ENCODE measurements at regions not wholly inside any gene's neighbourhood (a gene's known extent, or its start where the extent isn't known, plus 50 kb on each side); places are given as distances from the start of the nearest gene placed in this dataset.

DNA sequence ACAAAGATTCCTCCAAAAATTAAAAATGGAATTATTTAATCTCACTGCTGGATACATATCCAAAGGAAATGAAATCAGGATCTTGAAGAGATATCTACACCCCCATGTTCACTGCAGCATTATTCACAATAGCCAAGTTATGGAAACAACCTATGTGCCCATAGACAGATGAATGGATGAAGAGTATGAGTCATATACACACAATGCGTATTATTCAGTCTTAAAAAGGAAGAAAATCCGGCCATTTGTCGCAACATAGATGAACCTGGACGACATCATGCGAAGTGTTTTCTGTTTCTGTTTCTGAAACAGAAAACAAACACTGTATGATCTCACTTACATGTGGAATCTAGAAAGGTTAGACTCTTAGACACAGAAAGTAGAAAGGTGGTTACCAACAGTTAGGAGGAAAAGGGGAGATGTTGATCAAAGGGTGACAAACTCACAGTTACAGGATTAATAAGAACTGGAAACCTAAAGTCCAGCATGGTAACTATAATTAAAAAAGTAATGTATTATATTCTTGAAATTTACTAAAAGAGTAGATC lies 87.8 kb upstream of the ERBB4 start:
- TF ChIP-seq ZFX (IDR thresholded peaks at IDR 0.05) = no peak
- TF ChIP-seq, protein P1, sequence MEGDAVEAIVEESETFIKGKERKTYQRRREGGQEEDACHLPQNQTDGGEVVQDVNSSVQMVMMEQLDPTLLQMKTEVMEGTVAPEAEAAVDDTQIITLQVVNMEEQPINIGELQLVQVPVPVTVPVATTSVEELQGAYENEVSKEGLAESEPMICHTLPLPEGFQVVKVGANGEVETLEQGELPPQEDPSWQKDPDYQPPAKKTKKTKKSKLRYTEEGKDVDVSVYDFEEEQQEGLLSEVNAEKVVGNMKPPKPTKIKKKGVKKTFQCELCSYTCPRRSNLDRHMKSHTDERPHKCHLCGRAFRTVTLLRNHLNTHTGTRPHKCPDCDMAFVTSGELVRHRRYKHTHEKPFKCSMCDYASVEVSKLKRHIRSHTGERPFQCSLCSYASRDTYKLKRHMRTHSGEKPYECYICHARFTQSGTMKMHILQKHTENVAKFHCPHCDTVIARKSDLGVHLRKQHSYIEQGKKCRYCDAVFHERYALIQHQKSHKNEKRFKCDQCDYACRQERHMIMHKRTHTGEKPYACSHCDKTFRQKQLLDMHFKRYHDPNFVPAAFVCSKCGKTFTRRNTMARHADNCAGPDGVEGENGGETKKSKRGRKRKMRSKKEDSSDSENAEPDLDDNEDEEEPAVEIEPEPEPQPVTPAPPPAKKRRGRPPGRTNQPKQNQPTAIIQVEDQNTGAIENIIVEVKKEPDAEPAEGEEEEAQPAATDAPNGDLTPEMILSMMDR (conservative IDR thresholded peaks at IDR 0.05) = no peak

DNA sequence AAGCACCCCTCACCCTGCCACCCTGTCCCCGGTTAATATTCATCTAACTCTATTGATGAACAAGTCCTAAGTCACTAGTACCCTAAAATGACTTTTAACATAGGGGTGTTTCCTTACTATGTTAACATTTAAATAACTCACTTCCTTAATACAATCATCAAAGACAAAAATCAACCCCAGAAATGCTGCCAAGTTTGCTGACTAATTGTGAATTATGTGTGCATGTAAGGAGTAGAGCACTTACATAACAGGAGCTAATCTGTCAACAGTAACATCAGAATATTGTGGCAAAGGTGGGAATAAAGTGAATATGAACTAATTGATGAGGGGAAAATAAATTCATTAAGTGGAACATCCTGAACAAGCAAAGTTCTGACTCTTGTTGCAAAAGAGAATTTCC lies 81.4 kb upstream of the ERBB4 start:
- H3K27ac ChIP-seq = no peak overlapping the region
- TF ChIP-seq, protein P1 (conservative IDR thresholded peaks at IDR 0.05) = no peak
- TF ChIP-seq ZFX (IDR thresholded peaks at IDR 0.05) = no peak

More for the DNA sequence above, 87.8 kb upstream of the ERBB4 start:
- no peak overlapping the region for H3K27ac ChIP-seq

DNA sequence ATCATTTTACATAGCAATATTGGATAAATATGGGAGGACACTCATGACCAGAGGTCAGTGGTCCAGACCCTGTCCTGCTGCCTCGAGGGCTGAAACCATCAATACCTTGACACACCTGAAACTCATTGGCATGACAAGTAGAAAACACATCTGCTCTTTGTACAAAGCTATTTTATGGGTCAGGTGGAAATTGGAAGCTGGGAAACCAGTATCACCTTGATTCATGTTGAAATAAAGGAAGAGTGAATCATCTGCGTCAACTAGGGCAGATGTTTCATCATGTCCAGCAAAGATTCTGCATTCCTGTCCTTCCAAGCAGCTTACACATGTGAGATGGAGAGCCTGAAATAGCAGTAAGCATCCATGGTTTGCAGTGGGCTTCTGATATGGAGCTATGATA lies 80.0 kb upstream of the ERBB4 start:
- TF ChIP-seq ZFX (IDR thresholded peaks at IDR 0.05) = no peak
- TF ChIP-seq, protein P1 (conservative IDR thresholded peaks at IDR 0.05) = no peak
- H3K27ac ChIP-seq = no peak overlapping the region

DNA sequence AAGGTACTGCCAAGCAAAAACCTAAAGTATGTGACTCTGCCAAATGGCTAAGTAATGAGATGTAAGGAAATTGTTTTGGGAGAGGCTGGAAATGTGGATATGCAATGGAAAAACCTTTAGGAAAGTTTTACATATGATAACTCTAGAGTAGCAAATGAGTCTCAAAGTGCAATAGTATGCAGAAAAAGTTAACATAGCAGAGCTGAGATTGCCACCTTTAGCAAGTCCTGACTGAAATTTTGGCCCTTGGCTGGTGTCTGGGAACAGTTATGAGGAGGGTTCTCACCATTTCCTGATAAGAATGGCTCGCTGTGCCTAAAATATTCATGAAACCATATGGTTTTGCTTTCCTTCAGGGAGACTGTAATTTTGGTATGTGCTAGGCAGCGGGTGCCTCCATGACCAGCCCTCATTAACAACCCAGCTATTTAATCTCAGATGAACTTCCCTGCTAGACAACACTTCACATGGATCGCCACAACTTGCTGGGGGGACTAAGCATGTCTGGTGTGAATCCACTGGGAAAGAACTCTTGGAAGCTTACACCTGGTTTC lies 72.3 kb upstream of the ERBB4 start:
- no peak for TF ChIP-seq ZFX (IDR thresholded peaks at IDR 0.05)
- TF ChIP-seq, protein P1 (conservative IDR thresholded peaks at IDR 0.05) = no peak
- H3K27ac ChIP-seq = no peak overlapping the region

DNA sequence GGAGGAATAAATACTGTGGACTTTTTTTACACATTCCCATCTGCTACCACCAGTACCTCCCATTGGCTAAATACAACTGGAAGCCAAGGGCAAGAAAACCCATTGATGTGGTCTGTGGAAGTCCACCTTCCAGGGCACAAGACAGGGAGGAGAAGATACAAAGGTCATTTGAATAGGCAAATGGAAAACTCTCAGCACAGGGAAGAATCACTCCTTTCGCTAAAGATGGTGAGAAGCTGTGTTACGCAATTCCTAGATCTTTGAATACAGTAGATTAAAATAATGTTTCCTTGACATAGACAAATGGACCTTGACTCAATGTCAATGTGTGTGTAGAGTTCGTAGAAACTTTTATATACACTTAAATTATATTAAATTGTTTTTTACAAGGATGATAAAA lies 70.9 kb upstream of the ERBB4 start:
- no peak overlapping the region for H3K27ac ChIP-seq
- TF ChIP-seq, protein P1 (conservative IDR thresholded peaks at IDR 0.05) = no peak
- TF ChIP-seq ZFX (IDR thresholded peaks at IDR 0.05) = no peak

DNA sequence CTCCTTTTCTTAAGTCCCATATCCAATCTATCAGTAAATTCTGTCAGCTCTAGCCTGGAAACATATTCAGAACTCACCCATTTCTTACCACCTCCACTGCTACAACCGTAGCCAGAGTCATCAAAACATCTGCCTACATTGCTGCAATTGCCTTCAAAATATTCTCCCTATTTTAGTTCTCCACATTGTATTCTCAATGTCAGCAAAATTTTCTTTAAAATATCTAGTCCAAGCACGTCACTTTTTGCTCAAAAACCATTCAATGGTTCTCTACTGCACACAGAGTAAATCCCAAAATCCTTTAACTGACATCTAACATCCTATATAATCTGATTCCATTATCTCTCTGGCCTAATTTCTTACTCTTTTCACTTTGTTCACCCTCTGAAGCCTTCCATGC lies 68.5 kb upstream of the ERBB4 start:
- TF ChIP-seq ZFX (IDR thresholded peaks at IDR 0.05) = no peak
- TF ChIP-seq, protein P1 (conservative IDR thresholded peaks at IDR 0.05) = no peak

DNA sequence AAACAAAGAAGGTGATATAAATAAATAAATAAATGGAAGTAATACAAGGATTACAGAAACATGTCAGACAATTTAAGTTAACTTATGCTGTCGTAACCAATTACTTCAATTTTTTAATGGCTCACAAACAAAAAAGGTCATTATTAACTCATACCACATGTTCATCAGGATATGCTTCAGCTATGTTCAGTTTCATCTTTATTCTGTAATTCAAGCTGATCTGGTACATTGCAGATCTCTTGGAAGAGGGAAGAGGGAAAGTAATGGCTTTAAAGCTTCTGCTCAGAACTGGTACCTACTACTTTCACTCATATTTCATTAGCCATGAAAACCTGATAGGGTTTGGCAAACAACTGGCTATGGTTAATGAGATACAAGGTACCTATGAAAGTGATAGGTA lies 67.6 kb upstream of the ERBB4 start:
- no peak for TF ChIP-seq ZFX (IDR thresholded peaks at IDR 0.05)
- TF ChIP-seq, protein P1 (conservative IDR thresholded peaks at IDR 0.05) = no peak
- no peak overlapping the region for H3K27ac ChIP-seq

More for the DNA sequence above, 68.5 kb upstream of the ERBB4 start:
- H3K27ac ChIP-seq = no peak overlapping the region
